Activated CD8-positive, alpha-beta memory T cell treated with anti-CD3 and anti-CD28 coated beads for 36 hours (primary cell): ENCODE measurements at regions not wholly inside any gene's neighbourhood (a gene's known extent, or its start where the extent isn't known, plus 50 kb on each side); places are given as distances from the start of the nearest gene placed in this dataset.

Experiments
- CTCF ChIA-PET: fragments of 350-600 bp; sonication (Branson Sonifier 250); formaldehyde crosslinking; loops from one replicate; lab custom pipeline; 2021; ENCODE audit warnings: antibody characterized with exemption; lab: Charles Lee
- POLR2A ChIA-PET: fragments of 350-600 bp; sonication (Branson Sonifier 250); formaldehyde crosslinking; loops from one replicate; lab custom pipeline; 2021; ENCODE audit warnings: antibody characterized with exemption; lab: Charles Lee

DNA sequence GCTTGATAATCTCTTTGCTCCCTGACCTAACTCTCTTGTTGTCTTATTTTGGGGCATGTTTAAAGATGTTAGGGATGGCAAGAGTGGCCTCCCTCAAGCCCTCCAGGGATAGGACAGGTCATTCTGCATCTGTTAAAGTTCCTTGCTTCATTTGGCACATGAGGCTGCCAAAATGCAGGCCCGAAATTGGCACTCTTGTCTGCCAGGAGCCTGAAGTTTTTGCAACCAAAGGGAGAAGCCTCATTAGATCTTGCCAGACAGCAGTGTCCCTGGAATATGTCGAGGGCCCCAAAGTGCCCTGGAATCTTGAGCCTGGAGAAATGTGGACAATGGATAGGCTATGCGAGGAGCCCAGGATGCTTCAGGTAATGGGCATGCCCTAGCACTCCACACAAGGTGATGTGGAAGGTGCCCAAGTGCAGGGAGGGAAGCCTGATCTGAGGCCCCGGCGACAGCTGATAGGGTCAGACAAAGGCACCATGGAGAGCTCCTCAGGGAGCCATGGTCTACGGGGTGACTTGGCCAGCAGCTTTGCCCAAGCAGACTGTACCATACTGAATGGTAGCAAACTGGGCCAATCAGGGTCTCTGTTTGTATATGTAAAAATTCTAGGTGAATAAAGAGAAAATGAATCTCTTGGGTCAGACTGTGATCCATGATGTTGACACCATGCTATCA is 173.0 kb upstream of the WSCD2 start:
- POLR2A ChIA-PET: no interaction called here

DNA sequence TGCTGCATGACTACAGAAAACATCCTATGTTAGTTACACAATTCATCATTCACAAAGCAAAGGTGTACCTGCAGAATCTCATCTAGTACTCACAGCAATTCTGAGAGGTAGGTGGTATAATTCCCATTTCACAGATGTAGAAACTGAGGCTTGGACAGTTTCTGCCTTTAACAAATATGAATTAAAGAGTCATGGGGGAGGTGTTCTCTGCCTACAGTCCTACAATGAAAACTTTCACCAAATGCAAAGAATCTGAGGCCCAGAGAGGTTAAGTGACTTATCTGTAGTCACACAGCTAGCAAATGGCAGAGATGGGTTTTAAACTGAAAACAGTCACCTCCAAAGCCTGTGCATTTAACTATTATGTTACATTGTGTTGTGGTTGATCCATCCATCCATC is 171.6 kb upstream of the WSCD2 start:
- ChIA-PET CTCF (no interaction called here), POLR2A (no interaction called here)

More for the DNA sequence above, 173.0 kb upstream of the WSCD2 start:
- CTCF ChIA-PET: no interaction called here

DNA sequence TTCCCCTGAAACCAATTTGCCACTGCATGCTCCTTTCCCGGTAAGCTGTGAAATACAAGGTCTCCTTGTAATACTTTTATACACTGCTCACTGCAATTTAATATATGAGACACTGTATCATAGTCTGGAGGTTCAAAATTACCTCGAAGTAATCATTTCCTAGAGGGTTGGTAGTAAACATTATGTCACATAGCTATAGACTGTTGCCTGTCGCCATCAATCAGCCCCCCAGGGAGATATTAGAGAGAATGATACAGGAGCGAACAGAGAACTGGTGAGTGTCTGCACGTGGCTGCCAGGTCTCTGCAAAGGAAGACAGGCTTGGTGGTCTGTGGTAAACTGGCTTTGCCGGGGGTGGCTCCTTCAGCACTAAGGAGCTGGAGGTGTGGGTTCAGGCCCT is 165.5 kb upstream of the WSCD2 start:
- POLR2A ChIA-PET: no interaction called here
- CTCF ChIA-PET: no interaction called here

DNA sequence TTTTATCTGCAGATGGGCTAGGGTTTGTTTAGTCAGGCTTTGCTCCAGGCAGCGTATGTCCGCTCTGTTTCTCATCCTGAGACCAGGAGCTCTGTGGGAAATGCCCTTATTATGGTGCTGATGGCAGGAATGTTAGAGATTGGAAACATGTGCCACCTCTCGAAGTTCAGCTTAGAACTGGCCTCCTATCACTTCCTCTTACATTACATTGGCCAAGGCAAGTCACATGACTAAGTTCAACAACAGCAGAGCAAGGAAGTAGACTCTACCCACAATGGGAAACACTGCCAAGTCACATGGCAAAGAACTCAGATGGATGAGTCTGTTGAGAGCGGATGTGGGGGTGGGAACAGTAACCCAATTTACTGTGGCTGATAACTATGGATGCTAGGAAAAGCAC is 161.9 kb upstream of the WSCD2 start:
- ChIA-PET CTCF (no interaction called here), POLR2A (no interaction called here)

DNA sequence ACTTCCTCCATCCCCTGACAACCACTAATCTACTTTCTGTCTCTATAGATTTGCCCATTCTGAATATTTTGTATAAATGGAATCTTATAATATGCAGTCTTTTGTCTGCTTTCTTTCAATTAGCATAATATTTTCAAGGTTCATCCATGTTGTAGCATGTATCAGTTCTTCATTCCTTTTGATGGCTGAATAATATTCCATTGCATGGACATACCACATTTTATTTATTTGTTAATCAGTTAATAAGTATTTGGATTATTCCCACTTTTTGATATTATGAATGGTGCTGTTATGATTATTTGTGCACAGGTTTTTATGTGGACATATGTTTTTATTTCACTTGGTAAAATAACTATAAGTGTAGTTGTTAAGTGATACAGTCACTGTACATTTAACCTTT is 155.1 kb upstream of the WSCD2 start:
- POLR2A ChIA-PET: no interaction called here
- CTCF ChIA-PET: no interaction called here

DNA sequence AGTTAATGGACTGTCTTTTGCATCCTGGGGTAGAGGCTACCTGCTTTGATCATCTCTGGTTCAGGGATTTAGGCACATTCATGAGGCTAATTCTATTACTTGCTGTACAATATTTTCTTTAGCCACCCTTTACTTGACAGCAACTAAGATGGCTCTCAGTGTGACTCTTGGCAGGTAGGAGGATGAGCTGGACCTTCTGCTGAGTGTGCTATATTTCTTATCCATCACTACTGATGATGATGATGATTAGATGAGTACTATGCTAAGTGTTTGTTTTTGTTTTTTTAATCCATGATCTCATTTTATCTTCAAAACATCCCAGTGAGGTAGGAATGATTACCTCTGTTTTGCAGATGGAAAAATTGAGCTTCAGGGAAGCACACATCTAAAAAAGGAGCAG is 152.8 kb upstream of the WSCD2 start:
- ChIA-PET CTCF (no interaction called here), POLR2A (no interaction called here)

DNA sequence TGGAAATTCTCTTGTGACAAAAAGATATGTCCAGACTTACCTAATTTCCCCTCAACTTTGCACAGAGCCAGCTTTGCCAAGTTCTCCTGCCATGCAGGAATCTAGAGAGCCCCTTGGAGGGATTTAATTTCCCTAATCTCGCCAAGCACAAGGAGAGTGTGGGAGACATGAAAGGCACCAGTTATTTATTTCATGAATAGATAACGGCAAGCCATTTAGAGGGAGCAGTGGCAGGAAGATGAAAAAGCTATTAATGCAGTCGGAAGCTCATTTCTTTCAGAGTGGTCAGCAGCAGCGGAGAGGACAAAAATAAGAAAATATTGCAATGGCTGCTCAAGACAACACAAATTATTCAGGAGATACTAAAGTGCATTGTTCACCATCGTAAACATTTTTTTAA is 150.9 kb upstream of the WSCD2 start:
- POLR2A ChIA-PET: no interaction called here
- CTCF ChIA-PET: no interaction called here

DNA sequence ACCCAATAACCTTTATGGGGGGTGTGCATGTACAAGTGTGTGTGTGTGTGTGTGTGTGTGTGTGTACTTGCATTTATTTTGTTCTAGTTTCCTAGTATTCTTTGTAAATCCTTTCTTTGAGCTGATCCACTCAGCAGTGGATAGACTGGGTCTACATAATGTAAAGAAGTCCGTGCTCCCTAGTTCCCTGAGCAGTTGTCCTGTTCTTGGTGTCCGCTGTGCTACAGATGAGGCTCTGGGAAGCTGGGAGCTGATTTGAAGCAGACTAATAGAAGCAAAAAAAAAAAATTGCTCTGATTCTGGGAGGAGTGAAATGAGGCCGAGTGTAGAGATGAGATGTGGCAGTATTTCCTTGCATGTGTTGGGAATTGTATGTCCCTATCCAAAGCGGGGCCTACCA is 150.4 kb upstream of the WSCD2 start:
- ChIA-PET CTCF (no interaction called here), POLR2A (no interaction called here)

DNA sequence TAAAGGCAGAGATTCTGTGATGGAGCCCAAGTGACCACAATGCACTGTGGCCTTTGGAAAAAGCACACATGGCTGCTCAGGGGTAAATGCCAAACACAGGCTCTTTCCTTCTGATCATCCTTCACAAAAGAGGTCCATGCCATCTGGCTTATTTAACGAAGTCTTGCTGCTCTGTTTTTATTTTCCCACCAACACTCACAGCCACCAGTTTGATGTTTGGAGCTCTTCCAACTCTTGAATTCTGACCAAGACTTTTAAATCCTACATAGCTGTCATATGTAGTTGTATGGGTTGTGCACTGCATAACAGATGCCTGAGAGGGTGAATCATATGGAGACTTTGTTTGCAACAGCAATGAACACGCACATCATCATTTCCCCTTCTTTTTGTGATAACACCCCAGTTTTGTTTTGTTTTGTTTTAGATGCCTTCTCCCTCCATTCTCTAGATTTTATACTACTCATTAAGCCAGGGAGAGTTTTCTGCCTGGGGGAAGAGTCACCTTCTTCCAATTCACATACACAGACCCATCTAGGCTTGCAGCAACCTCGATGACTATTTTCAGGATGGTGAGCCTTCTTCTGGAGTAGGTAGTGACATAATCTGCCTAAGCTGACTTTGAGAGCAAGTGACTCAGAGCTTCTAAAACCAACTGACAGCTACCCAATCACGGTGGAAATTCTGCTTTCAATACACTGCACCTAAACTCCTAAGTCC is 145.2 kb upstream of the WSCD2 start:
- ChIA-PET POLR2A (no interaction called here), CTCF (no interaction called here)

DNA sequence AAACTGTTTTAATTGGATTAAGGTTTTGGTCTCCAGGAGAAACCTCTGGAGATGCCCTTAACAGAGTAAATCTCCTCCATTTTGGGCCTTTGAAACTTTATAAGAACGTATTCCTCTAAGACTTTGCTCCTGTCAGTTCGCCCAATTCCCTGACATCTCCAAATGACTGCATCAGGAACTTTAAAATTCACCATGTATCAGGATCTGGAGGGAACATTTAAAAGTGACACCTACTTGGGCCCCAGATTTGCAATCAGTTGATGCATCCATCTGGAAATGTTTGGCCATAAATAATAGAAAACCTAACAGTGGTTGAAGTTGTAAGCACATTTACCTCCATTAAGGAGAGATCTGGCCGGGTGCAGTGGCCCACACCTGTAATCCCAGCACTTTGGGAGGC is 144.1 kb upstream of the WSCD2 start:
- ChIA-PET POLR2A (no interaction called here), CTCF (no interaction called here)

DNA sequence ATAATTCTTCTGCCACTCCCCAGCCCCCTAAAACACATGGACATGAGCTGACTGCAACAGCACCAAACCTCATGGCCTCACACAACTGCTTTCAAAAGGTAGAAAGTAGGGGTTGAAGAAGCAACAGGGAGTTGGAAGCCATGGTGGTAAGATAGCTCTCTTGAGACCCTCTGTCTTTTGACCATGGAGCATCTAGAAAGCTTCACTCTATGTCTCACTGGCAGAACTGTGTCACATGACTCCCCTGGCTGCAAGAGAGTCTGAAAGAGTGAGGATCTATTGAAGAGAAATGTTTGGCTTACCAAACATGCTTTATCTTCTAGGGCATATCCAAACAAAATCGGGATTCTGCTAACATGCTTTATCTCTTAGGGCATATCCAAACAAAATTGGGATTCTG is 142.9 kb upstream of the WSCD2 start:
- POLR2A ChIA-PET: no interaction called here
- CTCF ChIA-PET: no interaction called here

DNA sequence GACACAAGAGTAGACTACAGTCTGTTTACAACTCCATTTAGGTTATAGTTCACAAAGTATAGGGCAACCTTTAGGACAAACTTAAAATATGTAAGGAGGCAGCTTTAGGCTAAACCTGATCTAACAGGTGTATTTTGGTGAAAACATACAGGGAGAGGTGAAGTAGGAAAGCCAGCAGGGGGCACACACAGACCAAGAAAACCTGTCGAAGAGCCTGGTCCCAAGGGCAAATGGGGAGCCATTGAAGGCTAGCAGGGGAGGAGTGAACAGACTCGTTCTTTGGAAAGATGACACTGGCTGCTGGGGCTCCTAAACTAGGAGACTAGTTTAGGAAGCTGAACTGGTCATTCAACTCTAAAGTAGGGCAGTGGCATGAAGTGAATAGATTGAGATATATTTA is 138.8 kb upstream of the WSCD2 start:
- CTCF ChIA-PET: interaction anchor here (0.6 kb wide), 1 partner anchor 1389 kb away, joined by 6 read pairs; no protein-coding TSS in a partner anchor
- POLR2A ChIA-PET: no interaction called here

DNA sequence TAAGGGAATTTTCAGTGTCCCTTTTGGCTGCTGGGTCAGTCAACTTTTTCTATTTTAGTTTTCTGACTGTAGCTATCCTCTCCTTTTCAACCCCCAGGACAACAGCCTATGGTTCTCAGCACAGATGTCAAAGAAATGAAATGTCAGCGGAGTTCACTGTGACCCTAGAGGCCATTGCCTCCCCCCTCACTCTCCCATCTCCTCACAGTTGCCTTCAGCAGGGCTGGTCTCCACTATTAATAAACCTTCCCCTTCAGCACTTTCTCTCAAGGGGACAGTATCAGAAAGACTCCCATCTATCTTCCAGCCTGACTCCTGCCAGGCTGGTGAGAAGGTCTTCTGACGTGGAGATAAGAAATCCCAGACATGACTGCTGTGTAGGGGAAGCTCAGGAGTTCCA is 137.1 kb upstream of the WSCD2 start:
- POLR2A ChIA-PET: no interaction called here
- CTCF ChIA-PET: no interaction called here

DNA sequence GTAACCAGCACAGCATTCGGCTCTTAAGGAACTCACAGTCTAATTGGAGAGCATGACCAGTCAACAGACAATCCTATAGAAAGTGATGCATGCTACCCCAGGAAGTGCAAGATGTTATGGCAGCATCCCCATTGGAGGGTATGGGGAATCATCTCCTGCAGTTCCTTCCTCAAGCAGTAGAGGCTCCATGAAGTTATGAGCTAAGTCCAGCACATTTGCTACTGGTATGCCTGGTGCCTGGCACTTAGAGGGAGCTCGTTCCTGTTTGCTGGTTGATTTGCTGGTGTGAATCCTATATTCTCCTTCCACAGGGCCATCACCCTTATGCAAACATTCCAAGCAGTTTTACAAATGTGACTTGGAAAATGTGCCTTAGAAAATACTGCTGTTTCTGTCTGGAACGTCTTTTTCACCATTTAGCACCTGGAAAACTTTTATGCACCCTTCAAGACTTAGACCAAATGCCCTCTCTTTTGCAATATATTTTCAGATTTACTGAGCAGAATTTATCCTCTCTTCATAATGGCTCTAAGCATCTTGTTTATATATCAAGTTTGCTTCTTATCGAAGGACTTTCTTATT is 136.1 kb upstream of the WSCD2 start:
- CTCF ChIA-PET: no interaction called here
- POLR2A ChIA-PET: no interaction called here

DNA sequence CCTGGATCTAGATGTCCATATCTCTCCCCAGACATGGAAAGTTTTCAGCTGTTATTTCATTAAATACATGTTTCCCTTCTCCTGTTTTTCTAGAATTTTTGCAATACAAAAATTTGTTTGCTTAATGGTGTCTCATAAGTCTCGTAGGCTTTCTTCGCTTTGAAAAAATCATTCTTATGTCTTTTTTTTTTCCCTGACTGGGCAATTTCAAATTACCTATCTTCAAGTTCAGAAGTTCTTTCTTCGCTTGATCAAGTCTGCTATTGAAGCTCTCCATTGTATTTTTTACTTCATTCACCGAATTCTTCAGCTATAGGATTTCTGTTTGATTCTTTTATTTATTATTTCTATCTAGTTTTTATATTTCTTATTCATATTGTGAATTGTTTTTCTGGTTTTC is 130.2 kb upstream of the WSCD2 start:
- ChIA-PET POLR2A (no interaction called here), CTCF (interaction anchor here (0.7 kb wide), 1 partner anchor 509 kb away, joined by 4 read pairs; no protein-coding TSS in a partner anchor)

DNA sequence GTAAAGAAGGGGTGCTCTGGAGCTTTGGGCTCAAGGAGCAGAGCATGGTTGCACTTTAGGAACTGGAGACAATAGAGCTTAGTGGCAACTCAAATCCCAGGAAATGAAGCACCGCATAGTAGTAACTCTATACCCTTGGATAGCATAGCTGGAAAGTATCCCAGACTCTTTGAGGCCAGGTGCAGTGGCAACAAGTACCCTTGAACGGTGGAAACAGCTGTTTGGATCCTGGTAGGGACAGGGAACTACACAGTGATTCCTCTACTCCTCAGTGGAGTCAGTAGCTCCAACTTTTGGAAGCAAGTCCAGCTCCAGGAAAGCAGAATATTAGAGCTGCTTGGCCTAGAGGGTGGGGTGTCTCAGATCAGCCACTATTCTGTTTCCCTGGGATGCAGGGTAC is 129.0 kb upstream of the WSCD2 start:
- ChIA-PET POLR2A (no interaction called here), CTCF (no interaction called here)

DNA sequence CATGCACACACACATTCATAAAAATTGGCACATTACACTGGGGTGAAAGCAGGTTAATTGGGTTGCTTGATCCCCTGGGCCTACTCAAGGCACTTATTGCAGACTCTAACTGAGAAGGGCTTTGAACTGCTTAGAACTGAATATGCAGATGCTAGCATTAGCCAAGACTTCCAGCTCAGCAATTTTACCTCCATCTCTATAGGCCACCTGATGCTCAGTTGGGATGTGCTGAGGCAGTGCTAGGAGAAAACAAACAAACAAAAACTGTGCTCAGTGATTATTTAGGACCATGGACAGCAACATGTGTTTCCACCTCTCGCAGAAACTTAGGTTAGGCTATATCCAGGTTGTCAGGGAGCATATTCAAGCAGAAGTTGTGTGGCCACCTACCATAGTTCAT is 124.8 kb upstream of the WSCD2 start:
- ChIA-PET CTCF (no interaction called here), POLR2A (no interaction called here)

DNA sequence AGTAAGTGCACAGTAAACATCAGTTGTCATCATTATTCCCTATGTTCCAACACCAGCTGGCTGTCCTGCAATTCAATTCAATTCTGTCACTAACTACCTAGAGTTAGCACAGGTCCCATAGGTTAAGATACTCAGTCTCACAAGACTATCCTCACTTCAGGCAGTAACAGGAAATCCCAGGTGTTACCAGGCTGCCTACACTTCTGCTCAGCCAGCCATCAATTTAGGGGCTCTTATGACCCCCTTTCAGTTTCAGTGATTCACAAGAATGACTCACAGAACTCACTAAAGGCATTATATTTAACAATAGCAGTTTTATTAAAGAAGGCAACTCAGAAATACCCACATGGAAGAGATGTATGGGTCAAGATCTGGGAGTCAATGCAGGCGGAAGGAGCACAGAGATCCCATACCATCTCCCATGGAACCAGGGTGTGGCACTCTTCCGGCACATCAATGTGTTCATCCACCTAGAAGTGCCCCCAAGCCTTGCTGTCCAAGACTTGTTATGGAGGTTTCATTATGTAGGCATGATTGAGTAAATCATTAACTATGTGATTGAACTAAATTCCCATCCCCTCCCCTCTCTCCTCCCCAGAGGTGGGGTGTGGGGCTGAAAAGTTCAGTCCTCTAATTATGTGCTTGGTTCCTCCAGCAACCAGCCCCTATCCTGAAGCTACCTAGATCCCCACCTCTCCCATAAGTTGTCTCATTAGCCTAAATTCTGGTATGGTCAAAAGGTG is 120.8 kb upstream of the WSCD2 start:
- ChIA-PET POLR2A (no interaction called here), CTCF (no interaction called here)

DNA sequence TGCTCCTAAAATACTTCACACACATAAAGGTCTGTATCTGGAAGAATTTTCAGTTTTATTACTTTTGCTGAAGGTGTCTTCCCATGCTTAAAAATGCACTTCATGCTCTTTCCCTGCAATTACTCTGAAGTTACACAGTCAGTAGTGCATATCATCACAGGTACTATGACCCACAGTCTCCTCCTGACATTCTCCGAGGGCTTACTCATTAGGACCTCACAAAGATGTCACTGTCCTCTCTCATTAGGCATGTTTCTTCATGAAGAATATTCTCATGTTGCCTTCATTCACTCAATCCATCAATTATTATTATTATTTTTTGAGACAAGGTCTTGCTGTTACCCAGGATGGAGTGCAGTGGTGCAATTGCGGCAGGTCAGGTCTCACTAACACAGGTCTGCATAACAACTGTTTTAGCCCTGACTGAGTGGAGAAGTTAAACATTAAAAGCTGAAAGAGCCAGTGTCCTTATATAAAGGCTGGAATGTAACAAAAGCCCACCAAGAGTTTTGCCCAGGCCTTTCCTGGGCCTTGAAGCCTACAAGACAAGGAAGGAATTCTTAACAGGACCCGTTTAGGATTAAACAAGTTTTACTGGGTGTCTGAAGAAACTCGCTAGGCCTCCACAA is 119.5 kb upstream of the WSCD2 start:
- POLR2A ChIA-PET: no interaction called here
- CTCF ChIA-PET: no interaction called here

DNA sequence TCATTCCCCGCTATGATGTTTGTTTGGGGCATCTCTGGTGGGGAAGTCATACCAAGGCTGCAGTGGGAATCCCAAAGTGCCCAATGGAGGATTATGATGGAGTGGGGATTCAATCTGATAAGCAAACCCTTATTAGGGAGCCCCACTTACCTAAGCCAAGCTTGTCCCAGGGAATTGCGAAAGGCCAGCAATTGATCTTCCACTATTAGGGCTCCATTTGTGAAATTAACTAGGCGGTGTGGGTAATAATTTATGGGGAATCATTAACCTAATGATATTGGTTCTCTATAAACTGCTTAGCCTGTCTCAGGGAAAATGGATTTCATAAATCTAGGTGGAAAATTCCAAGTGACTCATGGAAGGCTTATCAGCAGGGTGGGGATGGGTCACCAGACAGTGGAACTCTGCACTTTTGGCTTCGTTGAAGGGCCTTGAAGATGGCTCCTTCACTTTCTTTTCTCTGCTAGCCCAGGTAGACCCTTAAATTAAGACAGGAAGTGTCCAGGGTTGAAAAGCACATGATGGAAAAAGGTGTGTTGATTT is 113.0 kb upstream of the WSCD2 start:
- ChIA-PET CTCF (no interaction called here), POLR2A (no interaction called here)
